ENCODE measurements at regions not wholly inside any gene's neighbourhood (a gene's known extent, or its start where the extent isn't known, plus 50 kb on each side); places are given as distances from the start of the nearest gene placed in this dataset.
"Not testable (repeated sequence)": the region's sequence is repeated elsewhere in the genome, so short reads cannot be mapped to it uniquely, and the experiment has no call there.

DNA sequence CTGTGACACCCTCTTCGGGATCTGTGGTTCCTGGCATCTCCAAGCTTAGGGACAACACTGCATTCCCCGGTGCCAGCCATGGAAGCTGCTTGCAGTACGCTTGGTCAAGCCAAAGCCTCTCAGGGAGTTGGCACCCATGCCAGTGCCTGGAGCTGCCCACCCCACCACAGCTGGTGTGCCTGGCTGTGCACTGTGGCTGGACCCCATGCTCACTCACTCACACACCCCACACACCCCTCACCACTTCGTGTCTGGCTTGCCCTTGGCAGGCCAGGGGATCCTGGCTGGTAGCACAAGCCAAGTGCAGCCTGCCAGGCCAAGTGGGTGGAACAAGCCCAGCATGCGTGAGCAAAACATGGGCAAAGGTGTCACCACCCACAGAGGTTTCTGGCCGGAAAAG lies 324.5 kb upstream of the PTGER4 start:
- no peak for DNase-seq (ENCODE audit: low read depth)
- TF ChIP-seq, protein P1, sequence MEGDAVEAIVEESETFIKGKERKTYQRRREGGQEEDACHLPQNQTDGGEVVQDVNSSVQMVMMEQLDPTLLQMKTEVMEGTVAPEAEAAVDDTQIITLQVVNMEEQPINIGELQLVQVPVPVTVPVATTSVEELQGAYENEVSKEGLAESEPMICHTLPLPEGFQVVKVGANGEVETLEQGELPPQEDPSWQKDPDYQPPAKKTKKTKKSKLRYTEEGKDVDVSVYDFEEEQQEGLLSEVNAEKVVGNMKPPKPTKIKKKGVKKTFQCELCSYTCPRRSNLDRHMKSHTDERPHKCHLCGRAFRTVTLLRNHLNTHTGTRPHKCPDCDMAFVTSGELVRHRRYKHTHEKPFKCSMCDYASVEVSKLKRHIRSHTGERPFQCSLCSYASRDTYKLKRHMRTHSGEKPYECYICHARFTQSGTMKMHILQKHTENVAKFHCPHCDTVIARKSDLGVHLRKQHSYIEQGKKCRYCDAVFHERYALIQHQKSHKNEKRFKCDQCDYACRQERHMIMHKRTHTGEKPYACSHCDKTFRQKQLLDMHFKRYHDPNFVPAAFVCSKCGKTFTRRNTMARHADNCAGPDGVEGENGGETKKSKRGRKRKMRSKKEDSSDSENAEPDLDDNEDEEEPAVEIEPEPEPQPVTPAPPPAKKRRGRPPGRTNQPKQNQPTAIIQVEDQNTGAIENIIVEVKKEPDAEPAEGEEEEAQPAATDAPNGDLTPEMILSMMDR (conservative IDR thresholded peaks at IDR 0.05; ENCODE audit: low read length) = no peak
- no peak overlapping the region for H3K4me3 ChIP-seq (ENCODE audit: low read length)

DNA sequence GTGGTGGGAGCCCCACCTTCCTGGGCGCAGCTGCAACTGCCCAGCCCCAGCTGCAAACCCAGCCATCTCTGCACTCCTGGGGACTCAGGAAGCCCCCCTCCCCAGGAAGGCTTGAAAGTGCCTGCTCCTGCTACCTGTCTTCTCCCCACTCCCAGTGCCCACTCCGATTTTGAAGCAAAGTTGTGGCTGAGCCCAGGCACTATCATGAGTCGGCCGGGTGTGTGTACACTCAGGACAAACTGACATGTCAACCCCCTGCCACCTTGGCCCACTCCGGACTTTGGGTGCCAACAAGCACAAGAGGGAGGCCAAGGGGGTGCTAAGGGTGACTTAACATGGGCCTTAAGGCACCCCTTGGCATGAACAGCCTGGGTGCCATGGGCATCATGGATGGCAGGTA lies 325.5 kb upstream of the PTGER4 start:
- no peak overlapping the region for H3K4me3 ChIP-seq (ENCODE audit: low read length)
- TF ChIP-seq, protein P1 (conservative IDR thresholded peaks at IDR 0.05; ENCODE audit: low read length) = no peak
- no peak for DNase-seq (ENCODE audit: low read depth)

GRCh38 chr5:40353442-40353841 lies 326.3 kb upstream of the PTGER4 start:
- TF ChIP-seq, protein P1 (conservative IDR thresholded peaks at IDR 0.05; ENCODE audit: low read length) = no peak
- DNase-seq (ENCODE audit: low read depth) = no peak
- H3K4me3 ChIP-seq (ENCODE audit: low read length) = no peak overlapping the region

DNA sequence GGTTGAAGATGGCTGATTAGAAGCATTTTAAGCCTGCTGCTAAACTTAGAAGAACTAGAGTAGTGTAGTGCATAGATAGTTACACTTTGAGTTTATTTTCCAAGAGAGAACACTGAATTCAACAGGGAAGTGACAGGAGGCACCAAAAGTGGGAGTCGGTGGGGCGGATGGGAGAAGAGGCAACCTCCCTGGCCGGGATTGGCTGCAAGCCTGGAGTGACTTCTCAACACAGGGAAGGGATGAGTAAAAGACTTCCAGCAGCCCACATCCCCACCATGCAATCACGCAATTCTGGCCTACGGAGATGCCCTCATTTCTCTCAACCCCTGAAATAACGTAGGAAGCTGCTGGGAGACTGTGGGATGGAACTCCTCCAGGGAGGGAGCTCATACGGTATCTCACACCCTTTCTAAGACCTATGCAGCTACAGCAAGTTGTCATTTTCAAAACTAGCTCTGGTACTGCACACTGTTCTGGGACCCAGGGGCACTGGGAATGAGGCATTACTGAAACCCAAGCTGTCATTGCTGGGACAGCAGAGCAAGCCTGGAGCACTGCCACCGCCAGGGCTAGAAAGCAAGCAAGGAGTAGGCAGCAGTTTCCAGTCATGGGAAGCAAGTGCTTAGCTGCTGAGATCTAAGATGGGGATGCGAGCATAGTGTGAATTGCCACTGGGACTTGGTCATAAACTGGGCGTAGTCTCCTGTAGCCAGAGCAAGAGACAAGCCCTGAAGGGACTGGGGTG lies 331.6 kb upstream of the PTGER4 start:
- H3K4me3 ChIP-seq (ENCODE audit: low read length) = no peak overlapping the region
- DNase-seq (ENCODE audit: low read depth) = no peak
- TF ChIP-seq, protein P1 (conservative IDR thresholded peaks at IDR 0.05; ENCODE audit: low read length) = no peak

DNA sequence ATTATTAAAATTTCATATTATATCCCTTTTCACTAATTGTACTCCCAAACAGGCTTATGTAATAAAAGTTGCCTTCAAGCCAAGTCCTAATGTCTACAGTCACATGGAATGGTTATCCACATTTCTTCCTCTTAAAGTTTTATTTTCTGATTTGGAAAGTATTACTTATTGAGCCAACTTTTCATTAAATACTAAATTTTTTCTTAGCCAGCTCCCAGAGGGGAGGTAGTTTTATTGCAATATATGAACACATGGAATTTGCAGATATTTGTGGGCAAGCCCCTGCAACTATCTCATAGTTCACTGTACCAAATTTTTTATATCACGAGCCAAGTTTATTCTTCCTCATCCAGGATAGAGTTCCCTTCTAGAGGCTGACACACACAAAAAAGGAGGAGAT lies 332.8 kb upstream of the PTGER4 start:
- no peak for DNase-seq (ENCODE audit: low read depth)
- H3K4me3 ChIP-seq (ENCODE audit: low read length) = no peak overlapping the region
- TF ChIP-seq, protein P1 (conservative IDR thresholded peaks at IDR 0.05; ENCODE audit: low read length) = no peak

DNA sequence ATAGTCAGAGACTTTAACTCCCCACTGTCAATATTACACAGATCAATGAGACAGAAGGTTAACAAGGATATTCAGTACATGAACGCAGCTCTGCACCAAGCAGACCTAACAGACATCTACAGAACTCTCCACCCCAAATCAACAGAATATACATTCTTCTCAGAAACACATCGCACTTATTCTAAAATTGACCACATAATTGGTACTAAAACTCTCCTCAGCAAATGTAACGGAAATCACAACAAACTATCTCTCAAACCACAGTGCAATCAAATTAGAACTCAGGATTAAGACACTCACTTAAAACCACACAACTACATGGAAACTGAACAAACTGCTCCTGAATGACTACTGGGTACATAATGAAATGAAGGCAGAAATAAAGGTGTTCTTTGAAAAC lies 341.3 kb upstream of the PTGER4 start:
- not testable (repeated sequence) for DNase-seq (ENCODE audit: low read depth); H3K4me3 ChIP-seq (ENCODE audit: low read length)

DNA sequence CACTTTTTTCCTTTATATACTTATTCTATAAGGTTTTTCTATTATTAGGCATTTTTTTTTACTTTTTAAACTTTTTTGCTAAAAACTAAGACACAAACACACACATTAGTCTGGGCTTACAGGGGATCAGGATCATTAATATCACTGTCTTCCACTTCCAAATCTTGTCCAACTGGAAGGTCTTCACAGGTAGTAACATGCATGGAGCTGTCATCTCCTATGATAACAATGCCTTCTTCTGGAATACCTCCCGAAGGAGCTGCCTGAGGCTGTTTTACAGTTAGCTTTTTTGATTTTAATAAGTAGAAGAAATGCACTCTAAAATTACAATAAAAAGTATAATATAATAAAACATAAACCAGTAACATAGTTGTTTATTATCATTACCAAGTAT lies 345.5 kb upstream of the PTGER4 start:
- H3K4me3 ChIP-seq (ENCODE audit: low read length) = no peak overlapping the region
- no peak for DNase-seq (ENCODE audit: low read depth)
- TF ChIP-seq, protein P1 (conservative IDR thresholded peaks at IDR 0.05; ENCODE audit: low read length) = no peak
